ENCODE measurements at regions not wholly inside any gene's neighbourhood (a gene's known extent, or its start where the extent isn't known, plus 50 kb on each side); places are given as distances from the start of the nearest gene placed in this dataset.

DNA sequence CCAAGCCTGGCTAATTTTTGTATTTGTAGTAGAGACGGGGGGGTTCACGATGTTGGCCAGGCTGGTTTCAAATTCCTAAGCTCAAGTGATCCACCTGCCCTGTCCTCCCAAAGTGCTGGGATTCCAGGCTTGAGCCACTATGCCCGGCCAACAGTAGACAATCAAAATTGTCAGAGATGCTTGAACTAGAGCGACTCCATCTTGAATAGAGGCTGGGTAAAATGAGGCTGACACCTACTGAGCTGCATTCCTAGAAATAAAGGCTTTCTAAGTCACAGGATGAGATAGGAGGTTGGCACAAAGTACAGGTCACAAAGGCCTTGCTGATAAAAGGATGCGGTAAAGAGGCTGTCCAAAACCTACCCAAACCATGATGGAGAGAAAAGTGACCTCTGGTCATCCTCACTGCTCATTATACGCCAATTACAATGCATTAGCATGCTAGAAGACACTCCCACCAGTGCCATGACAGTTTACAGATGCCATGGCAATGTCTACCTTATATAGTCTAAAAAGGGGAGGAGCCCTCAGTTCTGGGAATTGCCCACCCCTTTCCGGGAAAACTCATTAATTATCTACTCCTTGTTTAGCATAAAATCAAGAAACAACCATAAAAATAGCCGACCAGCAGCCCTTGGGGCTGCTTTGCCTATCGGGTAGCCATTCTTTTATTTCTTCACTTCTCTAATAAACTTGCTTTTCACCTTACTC, 134.5 kb downstream of the BAMBI start:
- DNase-seq (ENCODE audit: low read depth in 2 of 2) = no peak

GRCh38 chr10:28812384-28813372, 135.4 kb downstream of the BAMBI start:
- no peak for DNase-seq (ENCODE audit: low read depth in 2 of 2)

- DNase-seq (ENCODE audit: low read depth in 2 of 2) = no peak
Observed at GRCh38 chr10:28815681-28816080, 138.4 kb downstream of the BAMBI start.

DNA sequence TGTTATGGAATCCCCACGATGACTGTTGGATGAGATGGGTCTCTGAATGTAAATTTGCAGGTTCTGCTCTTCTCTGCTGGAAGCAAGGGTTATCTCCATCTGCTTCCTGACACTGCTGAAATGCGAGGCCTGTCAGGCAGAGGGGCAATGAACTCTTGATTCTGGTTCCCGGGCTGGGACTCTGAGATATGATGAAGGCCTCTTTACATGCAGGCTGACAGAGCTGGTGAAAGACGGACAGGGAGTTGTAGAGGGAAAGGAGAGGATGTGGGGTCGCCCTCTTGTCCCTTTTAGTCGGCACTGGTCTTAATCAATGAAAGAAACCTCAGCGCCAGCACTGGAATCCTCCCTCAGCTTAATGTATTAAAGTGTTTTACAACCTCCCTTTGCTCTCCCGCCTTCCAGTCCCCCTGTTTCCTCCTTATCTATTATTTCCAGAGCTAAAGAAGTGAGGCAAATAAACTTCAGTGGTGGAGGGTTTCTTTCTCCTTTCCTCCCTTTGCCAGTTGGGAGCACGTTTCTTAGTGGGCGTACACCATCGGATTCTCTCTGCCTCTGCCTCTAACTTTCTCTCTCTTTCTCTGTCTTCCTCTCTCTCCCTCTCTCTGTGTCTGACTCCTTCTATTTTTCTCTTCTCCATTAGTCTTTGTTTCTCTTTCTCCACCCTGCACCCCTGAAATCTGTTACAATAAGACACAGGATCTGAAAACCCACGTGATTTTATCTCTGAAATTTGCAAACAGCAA, 145.6 kb downstream of the BAMBI start:
- DNase-seq (ENCODE audit: low read depth in 2 of 2) = no peak

DNA sequence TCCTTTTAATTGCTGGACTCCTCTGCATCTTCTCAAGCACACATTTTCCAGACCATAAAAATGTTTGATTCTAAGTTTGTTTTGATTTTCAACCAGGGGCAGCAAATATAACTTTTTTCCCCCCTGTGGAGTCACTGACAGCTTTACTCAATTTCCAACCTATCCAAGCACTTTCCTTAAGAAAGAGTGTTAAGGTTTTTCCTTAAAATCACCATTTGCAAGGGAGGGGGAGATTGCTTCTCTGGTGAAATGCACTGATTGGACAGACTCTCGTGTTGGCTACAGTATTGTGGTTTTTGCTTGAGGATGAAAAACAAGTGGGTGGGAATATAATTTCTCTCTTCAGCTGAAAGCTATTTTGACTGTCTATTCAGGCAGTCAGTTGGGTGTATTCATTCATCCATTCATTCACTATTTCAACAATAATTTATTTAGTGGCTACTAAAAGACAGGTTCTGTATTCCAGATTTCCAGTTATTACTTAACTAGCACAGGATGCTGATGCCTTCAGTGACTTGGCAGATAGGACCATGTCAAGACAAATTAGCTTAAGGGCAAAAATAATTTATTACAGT, 146.3 kb downstream of the BAMBI start:
- DNase-seq (ENCODE audit: low read depth in 2 of 2) = no peak

DNA sequence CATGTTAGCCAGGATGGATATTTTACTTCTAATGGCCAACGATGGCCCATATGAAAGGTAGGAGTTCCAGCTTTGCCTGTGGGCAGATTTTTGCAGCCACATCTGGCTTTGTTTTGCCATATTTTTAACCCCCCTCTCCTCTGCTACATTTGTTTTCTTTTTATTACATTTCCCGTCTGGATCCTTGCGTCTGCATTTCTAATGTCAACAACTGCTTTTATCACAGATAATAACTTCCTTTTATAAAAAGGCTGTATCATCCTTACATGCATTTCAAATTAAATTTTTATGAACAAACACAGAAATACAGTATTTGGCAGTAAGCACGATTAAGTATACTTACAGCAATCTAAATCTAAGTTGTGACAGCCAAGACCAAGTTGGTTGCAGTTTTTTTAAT, 156.0 kb downstream of the BAMBI start:
- no peak for DNase-seq (ENCODE audit: low read depth in 2 of 2)

GRCh38 chr10:28836435-28836743, 159.1 kb downstream of the BAMBI start:
- DNase-seq (ENCODE audit: low read depth in 2 of 2) = no peak

DNA sequence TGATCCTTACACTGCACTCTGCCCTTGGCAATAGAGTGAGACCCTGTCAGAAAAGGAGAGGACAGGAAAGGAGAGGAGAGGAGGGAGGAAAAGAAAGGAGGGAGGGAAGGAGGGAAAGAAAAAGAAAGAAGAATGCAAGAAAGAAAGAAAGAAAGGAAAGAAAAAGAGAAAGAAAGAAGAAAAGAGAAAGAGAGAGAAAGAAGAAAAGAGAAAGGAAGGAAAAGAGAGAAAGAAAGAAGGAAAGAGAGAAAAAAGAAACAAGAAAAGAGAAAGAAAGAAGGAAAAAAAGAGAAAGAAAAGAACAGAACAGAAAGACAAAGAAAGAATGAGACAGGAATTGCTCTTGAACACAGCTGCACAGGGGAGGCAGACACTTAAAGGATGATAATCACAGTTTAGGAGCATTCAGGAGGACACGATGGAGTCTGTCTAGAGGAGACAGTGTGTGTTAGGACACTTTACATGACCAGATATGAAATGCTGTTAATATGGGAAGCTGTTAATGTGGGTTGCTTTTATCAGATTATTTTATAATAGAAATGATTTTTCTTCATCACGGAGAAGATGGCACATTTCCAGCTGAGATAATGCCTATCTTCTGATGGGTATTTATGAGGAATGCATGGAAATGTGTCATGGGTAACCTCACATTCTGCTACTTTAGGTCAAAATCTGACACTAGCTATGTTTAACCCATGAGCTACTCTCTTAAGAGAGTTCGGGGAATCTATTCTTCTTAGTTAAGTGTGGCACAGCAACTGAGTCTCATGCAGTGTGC, 160.5 kb downstream of the BAMBI start:
- no peak for DNase-seq (ENCODE audit: low read depth in 2 of 2)

- DNase-seq (ENCODE audit: low read depth in 2 of 2) = no peak
Observed at GRCh38 chr10:28838908-28839307, 161.6 kb downstream of the BAMBI start.

- no peak for DNase-seq (ENCODE audit: low read depth in 2 of 2)
Observed at GRCh38 chr10:28839600-28840007, 162.3 kb downstream of the BAMBI start.

DNA sequence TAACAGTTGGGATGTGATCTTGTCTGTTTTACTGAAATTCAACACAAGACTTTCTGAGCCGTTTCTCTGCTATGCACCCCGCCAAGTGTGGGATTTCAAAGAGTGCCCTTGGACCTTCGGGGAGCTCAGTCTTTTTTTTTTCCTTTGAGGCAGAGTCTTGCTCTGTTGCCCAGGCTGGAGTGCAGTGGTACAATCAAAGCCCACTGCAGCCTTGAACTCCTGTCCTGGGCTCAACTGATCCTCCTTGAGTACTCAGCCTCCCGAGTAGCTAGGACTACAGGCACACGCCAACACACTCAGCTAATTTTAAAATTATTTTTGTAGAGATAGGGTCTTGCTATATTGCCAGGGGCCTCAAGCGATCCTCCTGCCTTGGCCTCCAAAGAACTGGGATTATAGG, 162.9 kb downstream of the BAMBI start:
- no peak for DNase-seq (ENCODE audit: low read depth in 2 of 2)

DNA sequence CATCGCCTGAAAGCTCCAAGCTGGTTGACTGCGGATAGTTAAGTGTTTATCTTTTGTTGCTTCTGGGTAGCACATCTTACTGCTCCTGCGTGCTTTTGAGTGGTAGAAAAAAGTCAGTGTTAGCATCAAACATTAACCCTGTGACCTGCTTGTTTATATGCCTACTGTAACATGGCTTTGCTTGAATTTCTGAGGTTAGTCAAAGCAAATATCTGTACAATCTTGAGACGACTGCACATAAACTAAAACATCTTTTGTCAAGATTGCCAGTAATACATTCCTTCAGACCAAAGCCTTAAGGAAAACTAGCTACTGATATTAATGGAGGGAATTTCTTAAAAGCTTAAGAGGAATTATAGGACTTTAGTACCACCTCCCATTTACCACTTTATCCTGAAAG, 163.7 kb downstream of the BAMBI start:
- DNase-seq (ENCODE audit: low read depth in 2 of 2) = no peak

DNA sequence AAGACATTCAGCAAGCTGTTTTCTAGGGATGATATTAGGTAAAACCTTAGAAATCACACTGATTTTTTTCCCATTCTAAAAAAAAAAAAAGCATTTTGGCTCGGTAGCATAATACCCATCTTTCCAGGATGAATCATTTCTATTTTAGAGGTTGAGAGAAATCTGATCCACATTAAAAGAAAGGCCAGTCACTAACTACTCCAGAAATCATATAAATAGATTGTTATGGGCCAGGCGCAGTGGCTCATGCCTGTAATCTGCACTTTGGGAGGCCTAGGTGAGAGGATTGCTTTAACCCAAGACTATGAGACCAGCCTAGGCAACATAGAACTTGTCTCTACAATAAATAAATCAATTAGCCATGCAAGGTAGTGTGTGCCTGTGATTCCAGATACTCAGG, 164.3 kb downstream of the BAMBI start:
- no peak for DNase-seq (ENCODE audit: low read depth in 2 of 2)

DNA sequence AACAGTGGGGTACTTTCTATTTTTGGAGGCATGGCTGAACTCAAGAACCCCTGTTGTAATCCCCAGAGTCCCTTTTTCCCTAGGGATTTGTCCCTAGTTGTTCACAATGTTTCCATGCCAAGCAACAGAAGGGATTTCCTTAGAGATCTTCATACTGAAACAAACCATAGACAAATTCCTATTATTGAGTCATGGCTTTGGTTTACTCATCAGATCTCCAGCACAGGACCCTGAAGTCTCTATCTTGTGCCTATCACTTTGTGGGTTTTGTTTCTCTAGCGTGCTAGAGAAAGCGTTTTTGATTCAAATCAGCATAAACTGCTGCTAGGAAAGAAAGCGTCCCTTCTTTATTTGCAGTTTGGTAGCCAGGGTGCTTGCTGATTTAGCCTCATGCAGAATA, 165.0 kb downstream of the BAMBI start:
- DNase-seq (ENCODE audit: low read depth in 2 of 2) = no peak

DNA sequence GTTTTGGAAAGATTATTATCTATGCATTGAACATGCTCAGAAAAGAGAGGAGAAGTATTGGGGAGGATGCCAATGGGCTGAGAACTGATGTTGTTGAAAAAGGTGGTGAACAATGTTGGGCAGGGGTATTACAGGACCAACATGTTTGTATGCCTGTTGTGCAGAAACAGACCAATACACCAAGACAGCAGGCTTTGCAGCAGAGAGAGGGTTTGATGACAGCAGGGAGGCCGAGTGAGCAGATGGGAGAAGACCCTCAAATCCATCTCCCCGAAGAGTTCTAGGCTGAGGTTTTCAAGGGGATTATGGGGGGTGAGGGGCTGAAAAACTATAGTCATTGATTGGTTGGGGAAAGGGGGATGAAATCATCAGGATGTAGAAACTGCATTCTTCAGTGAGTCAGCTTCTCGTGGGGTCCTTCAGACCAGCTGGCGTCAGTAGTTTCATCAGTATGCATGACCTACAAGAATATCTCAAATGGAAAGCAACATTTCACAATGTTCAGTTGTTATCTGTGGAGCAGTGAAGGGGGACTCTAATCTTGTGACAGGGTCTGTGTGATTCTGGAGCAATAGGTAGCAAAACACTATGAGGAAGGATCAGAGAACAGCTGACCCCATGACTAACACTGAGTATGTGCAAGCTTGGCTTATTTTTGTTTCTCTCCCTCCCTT, 167.8 kb downstream of the BAMBI start:
- no peak for DNase-seq (ENCODE audit: low read depth in 2 of 2)

DNA sequence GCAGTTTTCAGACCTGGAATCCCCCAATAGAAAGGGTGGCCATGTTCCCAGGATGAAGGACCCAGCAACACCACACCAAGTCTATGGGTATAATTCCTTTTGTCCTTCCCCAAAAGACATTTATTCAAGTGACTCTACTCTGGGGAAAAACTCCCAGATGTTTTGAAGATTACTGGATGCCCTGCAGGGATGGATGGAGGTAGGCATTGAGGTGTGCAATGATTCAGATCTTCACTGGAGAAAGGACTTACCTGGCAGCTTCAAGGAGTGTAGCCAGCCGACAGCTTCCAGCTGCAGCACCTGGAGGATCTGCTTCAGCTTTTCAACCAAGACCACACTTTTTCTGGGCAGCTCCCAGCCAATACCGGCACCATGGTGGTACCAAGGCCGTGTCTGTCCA, 172.0 kb downstream of the BAMBI start:
- no peak for DNase-seq (ENCODE audit: low read depth in 2 of 2)

GRCh38 chr10:28849821-28850220, 172.5 kb downstream of the BAMBI start:
- no peak for DNase-seq (ENCODE audit: low read depth in 2 of 2)

GRCh38 chr10:28850784-28851183, 173.5 kb downstream of the BAMBI start:
- DNase-seq (ENCODE audit: low read depth in 2 of 2) = no peak

DNA sequence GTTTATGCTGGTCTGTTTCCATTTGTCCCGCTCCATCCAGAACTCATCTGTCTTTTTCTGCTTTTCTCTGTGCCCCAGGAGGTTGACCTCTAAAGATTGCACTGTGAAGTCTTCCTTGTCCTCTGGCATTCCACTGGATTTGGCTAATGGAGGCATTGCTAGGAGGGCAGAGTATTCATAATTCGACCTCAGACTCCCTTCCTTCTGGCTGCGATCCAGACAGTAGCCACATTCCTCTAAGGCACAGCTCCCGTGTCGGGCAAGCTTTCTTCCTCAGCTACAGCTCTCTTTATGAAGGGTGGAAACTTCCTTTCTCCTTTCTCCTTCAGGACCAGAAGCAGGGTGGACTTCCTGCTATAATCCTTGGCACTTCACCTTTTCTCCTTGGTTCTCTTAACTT, 175.9 kb downstream of the BAMBI start:
- DNase-seq (ENCODE audit: low read depth in 2 of 2) = no peak

DNA sequence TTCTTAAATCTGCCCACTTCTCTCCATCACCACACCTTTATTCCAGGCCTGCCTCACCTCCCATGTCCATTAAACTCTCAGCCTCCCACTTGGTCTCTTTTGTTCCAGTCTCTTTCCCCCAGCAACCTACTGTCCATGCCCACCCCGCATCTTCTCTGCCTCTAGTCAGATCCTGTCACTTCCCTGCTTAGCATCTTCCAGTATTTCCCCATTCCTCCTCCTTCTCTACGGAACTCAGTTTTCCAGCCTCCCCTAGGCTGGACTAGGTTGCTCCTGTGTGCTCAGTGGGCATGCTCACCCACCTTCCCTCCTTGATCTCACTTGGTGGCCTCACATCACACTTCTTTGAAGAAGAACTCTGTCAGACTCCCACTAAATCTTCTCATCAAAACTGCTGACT, 179.8 kb downstream of the BAMBI start:
- no peak for DNase-seq (ENCODE audit: low read depth in 2 of 2)

GRCh38 chr10:28858646-28859045, 181.3 kb downstream of the BAMBI start:
- DNase-seq (ENCODE audit: low read depth in 2 of 2) = no peak

All from stimulated activated CD4-positive, alpha-beta T cell treated with anti-CD3 and anti-CD28 coated beads, Interleukin-15, amount 100 ng/mL, for 48 hours (primary cell).